ENCODE measurements at regions not wholly inside any gene's neighbourhood (a gene's known extent, or its start where the extent isn't known, plus 50 kb on each side); places are given as distances from the start of the nearest gene placed in this dataset.

DNA sequence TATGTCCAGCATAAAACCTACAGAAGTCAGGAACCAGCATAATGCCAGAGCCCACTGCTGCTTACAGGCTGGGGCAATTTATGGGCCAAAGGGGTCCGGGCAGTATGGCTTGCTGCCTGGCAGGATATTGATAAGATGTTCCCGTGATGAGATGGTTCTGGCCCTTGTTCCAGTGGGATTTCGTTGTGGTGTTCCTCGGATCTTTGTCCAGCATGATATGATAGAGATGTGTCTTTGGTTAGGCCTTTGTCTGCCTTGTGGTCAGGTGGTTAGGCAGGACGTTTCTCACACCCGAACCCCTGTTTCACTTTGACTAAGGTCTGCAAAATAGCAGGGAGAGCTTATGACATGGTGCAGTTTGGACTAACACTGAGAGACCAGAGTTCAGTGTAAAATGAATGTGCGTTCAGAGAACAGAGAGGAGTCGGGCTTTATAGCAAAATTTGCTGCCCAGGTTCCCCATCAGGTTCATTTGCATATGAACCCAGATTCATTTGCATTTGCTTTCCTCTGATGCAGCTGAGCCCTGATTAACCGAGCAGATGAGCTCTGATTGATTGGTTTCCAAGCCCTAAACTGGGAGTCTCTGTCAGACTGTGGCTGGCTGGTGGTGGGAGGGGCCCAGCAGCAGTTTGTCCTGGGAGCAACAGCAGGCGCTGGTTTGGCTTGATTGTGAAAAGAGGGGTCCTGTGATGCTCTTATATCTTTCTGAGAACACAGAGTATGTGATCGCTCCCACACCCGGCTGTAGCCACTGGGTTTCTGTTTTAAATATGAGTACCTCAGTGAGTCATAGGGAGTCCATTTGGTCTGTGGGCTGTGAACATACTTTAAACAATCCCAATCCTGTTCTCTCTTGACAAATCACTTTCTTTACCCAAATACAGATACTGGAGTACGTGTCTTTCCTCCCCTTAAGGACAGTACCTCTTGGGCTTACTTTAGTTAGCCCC lies 156.3 kb upstream of the PZP start (continued):
- TF ChIP-seq, protein P1, sequence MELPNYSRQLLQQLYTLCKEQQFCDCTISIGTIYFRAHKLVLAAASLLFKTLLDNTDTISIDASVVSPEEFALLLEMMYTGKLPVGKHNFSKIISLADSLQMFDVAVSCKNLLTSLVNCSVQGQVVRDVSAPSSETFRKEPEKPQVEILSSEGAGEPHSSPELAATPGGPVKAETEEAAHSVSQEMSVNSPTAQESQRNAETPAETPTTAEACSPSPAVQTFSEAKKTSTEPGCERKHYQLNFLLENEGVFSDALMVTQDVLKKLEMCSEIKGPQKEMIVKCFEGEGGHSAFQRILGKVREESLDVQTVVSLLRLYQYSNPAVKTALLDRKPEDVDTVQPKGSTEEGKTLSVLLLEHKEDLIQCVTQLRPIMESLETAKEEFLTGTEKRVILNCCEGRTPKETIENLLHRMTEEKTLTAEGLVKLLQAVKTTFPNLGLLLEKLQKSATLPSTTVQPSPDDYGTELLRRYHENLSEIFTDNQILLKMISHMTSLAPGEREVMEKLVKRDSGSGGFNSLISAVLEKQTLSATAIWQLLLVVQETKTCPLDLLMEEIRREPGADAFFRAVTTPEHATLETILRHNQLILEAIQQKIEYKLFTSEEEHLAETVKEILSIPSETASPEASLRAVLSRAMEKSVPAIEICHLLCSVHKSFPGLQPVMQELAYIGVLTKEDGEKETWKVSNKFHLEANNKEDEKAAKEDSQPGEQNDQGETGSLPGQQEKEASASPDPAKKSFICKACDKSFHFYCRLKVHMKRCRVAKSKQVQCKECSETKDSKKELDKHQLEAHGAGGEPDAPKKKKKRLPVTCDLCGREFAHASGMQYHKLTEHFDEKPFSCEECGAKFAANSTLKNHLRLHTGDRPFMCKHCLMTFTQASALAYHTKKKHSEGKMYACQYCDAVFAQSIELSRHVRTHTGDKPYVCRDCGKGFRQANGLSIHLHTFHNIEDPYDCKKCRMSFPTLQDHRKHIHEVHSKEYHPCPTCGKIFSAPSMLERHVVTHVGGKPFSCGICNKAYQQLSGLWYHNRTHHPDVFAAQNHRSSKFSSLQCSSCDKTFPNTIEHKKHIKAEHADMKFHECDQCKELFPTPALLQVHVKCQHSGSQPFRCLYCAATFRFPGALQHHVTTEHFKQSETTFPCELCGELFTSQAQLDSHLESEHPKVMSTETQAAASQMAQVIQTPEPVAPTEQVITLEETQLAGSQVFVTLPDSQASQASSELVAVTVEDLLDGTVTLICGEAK (IDR thresholded peaks at IDR 0.05), result no peak
- TF ChIP-seq, protein P1 (CRISPR knock-in tag; IDR thresholded peaks at IDR 0.05), result no peak
- peak; percentile 99 for TF ChIP-seq SNAPC2 (CRISPR knock-in tag; IDR thresholded peaks at IDR 0.05)
- no peak for TF ChIP-seq JARID2 (CRISPR knock-in tag; IDR thresholded peaks at IDR 0.05; ENCODE audit: insufficient replicate concordance)
- no peak for TF ChIP-seq ZNF235 (CRISPR knock-in tag; IDR thresholded peaks at IDR 0.05; ENCODE audit: borderline replicate concordance)
- peak; percentile 29; the same call in 1 of the 2 replicates for TF ChIP-seq ZBTB7B (CRISPR knock-in tag; IDR thresholded peaks at IDR 0.05)
- TF ChIP-seq, protein P2, sequence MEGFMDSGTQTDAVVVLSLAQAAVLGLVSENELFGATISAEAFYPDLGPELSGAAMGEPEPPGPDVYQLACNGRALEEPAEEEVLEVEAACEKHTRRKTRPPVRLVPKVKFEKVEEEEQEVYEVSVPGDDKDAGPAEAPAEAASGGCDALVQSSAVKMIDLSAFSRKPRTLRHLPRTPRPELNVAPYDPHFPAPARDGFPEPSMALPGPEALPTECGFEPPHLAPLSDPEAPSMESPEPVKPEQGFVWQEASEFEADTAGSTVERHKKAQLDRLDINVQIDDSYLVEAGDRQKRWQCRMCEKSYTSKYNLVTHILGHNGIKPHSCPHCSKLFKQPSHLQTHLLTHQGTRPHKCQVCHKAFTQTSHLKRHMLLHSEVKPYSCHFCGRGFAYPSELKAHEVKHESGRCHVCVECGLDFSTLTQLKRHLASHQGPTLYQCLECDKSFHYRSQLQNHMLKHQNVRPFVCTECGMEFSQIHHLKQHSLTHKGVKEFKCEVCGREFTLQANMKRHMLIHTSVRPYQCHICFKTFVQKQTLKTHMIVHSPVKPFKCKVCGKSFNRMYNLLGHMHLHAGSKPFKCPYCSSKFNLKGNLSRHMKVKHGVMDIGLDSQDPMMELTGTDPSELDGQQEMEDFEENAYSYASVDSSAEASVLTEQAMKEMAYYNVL (CRISPR knock-in tag; IDR thresholded peaks at IDR 0.05; ENCODE audit: borderline replicate concordance), result 0 out of 2 replicates have a peak, but pooled peaks have one; percentile 19
- TF ChIP-seq NCOA2 (CRISPR knock-in tag; IDR thresholded peaks at IDR 0.05), result 0 out of 2 replicates have a peak, but pooled peaks have one; percentile 9
- TF ChIP-seq PHF8 (CRISPR knock-in tag; IDR thresholded peaks at IDR 0.05), result 0 out of 2 replicates have a peak, but pooled peaks have one; percentile 27
- TF ChIP-seq, protein P3, sequence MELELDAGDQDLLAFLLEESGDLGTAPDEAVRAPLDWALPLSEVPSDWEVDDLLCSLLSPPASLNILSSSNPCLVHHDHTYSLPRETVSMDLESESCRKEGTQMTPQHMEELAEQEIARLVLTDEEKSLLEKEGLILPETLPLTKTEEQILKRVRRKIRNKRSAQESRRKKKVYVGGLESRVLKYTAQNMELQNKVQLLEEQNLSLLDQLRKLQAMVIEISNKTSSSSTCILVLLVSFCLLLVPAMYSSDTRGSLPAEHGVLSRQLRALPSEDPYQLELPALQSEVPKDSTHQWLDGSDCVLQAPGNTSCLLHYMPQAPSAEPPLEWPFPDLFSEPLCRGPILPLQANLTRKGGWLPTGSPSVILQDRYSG (CRISPR knock-in tag; IDR thresholded peaks at IDR 0.05), result no peak
